Astrocyte (in vitro differentiated cells and primary cell): ENCODE measurements at regions not wholly inside any gene's neighbourhood (a gene's known extent, or its start where the extent isn't known, plus 50 kb on each side); places are given as distances from the start of the nearest gene placed in this dataset.

Source experiments
- DNase-seq: peaks from one replicate; pipeline ENCODE4 v3.0.0-alpha.2; 2010; ENCODE audit warnings: low read depth
- FAIRE-seq: peaks from 2 replicates; lab custom pipeline; 2011; peaks lifted over from hg19 to GRCh38; lab: Jason Lieb, UNC
- H2AFZ ChIP-seq: 2 replicates; pipeline ENCODE4 v1.6.0; 2012; ENCODE audit warnings: low read depth, low read length, inconsistent platforms
- H3K27ac ChIP-seq: 2 replicates; pipeline ENCODE4 v1.5.1; 2011; ENCODE audit warnings: low read depth, low read length, inconsistent platforms
- H3K27me3 ChIP-seq: 2 replicates; pipeline ENCODE4 v1.6.0; 2011; ENCODE audit warnings: low read length, inconsistent platforms; ENCODE audit not compliant: insufficient read depth
- H3K36me3 ChIP-seq: 2 replicates; pipeline ENCODE4 v1.5.1; 2011; ENCODE audit warnings: low read length, inconsistent platforms; ENCODE audit not compliant: insufficient read depth
- H3K4me1 ChIP-seq: 2 replicates; pipeline ENCODE4 v1.5.1; 2011; ENCODE audit warnings: low read length, inconsistent platforms; ENCODE audit not compliant: insufficient read depth
- H3K4me2 ChIP-seq: 2 replicates; pipeline ENCODE4 v1.6.0; 2012; ENCODE audit warnings: low read length, inconsistent platforms
- H3K4me3 ChIP-seq: 2 replicates; pipeline ENCODE4 v1.5.1; 2011; ENCODE audit warnings: low read depth, mild to moderate bottlenecking, low read length, inconsistent platforms; ENCODE audit not compliant: insufficient read depth
- H3K79me2 ChIP-seq: 2 replicates; pipeline ENCODE4 v1.6.0; 2012; ENCODE audit warnings: mild to moderate bottlenecking, low read length, inconsistent platforms; ENCODE audit not compliant: insufficient read depth
- H3K9ac ChIP-seq: 2 replicates; pipeline ENCODE4 v1.6.0; 2012; ENCODE audit warnings: mild to moderate bottlenecking, low read length, inconsistent platforms
- H3K9me3 ChIP-seq: 2 replicates; pipeline ENCODE4 v1.5.1; 2012; ENCODE audit warnings: low read depth, mild to moderate bottlenecking, low read length, inconsistent platforms; ENCODE audit not compliant: insufficient read depth
- H4K20me1 ChIP-seq: 2 replicates; pipeline ENCODE4 v1.6.0; 2012; ENCODE audit warnings: low read length, inconsistent platforms; ENCODE audit not compliant: insufficient read depth
- H3K27ac Mint-ChIP-seq: one replicate; pipeline ENCODE4 v1.8.0; 2021; ENCODE audit warnings: mild to moderate bottlenecking, mixed read lengths; ENCODE audit not compliant: unreplicated experiment
- H3K27me3 Mint-ChIP-seq: one replicate; pipeline ENCODE4 v1.8.0; 2021; ENCODE audit warnings: low read depth, mixed read lengths; ENCODE audit not compliant: unreplicated experiment
- H3K36me3 Mint-ChIP-seq: one replicate; pipeline ENCODE4 v1.8.0; 2021; ENCODE audit warnings: low read depth, mixed read lengths; ENCODE audit not compliant: unreplicated experiment
- H3K4me1 Mint-ChIP-seq: one replicate; pipeline ENCODE4 v1.8.0; 2021; ENCODE audit warnings: low read depth, mixed read lengths; ENCODE audit not compliant: unreplicated experiment
- H3K4me3 Mint-ChIP-seq: one replicate; pipeline ENCODE4 v1.8.0; 2021; ENCODE audit warnings: mild to moderate bottlenecking, moderate library complexity, mixed read lengths; ENCODE audit not compliant: unreplicated experiment
- H3K9me3 Mint-ChIP-seq: one replicate; pipeline ENCODE4 v1.8.0; 2021; ENCODE audit warnings: mild to moderate bottlenecking, mixed read lengths; ENCODE audit not compliant: unreplicated experiment
- CTCF ChIP-seq: IDR thresholded peaks from 2 replicates; pipeline ENCODE4 v1.5.1; 2011; ENCODE audit warnings: low read depth, mild to moderate bottlenecking, inconsistent platforms, low read length, moderate library complexity; ENCODE audit not compliant: insufficient read depth
- EZH2 ChIP-seq: IDR thresholded peaks from 2 replicates; pipeline ENCODE4 v1.6.1; 2012; ENCODE audit warnings: mild to moderate bottlenecking, low read length, inconsistent platforms; ENCODE audit not compliant: insufficient read depth

DNA sequence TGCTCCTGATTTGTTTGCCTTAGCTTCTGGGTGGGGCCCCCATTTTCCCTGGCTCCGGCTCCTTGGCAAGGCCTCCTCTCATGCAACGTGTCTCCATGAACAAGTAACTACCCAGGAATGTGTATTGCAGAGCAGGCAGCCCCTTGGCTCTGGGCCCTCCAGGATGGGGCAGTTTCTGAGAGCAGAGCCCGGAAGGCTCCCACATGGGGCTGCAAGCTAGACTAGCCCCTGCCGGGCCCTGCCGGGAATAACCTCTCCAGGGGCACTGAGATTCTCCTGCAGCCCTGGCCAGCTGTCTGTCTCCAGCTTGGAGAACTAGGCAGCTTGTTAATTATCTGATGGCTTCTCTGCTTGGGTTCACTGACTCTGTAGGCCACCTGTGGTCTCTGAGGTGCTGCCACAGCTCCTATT lies 184.0 kb upstream of the INHBA start:
- peaks cover 3% of the 10 kb centered on the region for H3K9me3 Mint-ChIP-seq
- no peaks in the 10 kb centered on the region for H3K36me3 Mint-ChIP-seq
- TF ChIP-seq EZH2 (no peak), CTCF (peak; percentile 36)
- Histone ChIP-seq H2AFZ (peak overlapping the region; percentile 39), H3K79me2 (no peaks in the 10 kb centered on the region), H3K9ac (peak overlapping the region; percentile 83), H3K27me3 (no peaks in the 10 kb centered on the region), H3K4me2 (peak overlapping the region; percentile 78), H3K9me3 (no peaks in the 10 kb centered on the region), H3K4me1 (peaks cover 42% of the 10 kb centered on the region), H3K36me3 (no peaks in the 10 kb centered on the region), H4K20me1 (no peaks in the 10 kb centered on the region), H3K27ac (peak overlapping the region; percentile 96), H3K4me3 (no peak overlapping the region)
- FAIRE-seq (no peak), DNase-seq (peak; percentile 97)
- peak overlapping the region; percentile 22 for H3K27ac Mint-ChIP-seq
- H3K27me3 Mint-ChIP-seq, result no peaks in the 10 kb centered on the region
- peaks cover 49% of the 10 kb centered on the region for H3K4me1 Mint-ChIP-seq
- no peak overlapping the region for H3K4me3 Mint-ChIP-seq

GRCh38 chr7:41886262-41886900 lies 183.5 kb upstream of the INHBA start:
- Histone ChIP-seq H3K4me2 (peak overlapping the region; percentile 78), H3K27ac (peak overlapping the region; percentile 96), H3K4me3 (no peak overlapping the region), H3K4me1 (peaks cover 45% of the 10 kb centered on the region), H2AFZ (peak overlapping the region; percentile 39), H3K36me3 (no peaks in the 10 kb centered on the region), H3K27me3 (no peaks in the 10 kb centered on the region), H3K9me3 (no peaks in the 10 kb centered on the region), H3K9ac (peak overlapping the region; percentile 83), H3K79me2 (no peaks in the 10 kb centered on the region), H4K20me1 (no peaks in the 10 kb centered on the region)
- Mint-ChIP-seq H3K27ac (peak overlapping the region; percentile 72), H3K4me3 (no peak overlapping the region), H3K36me3 (no peaks in the 10 kb centered on the region), H3K9me3 (peaks cover 3% of the 10 kb centered on the region), H3K27me3 (no peaks in the 10 kb centered on the region), H3K4me1 (peaks cover 45% of the 10 kb centered on the region)
- FAIRE-seq (peak; percentile 68), DNase-seq (peak; percentile 96)
- TF ChIP-seq EZH2 (no peak), CTCF (no peak)

- H3K27ac ChIP-seq, result peak overlapping the region; percentile 96
- TF ChIP-seq CTCF (no peak), EZH2 (no peak)
- H3K4me1 ChIP-seq, result peaks cover 46% of the 10 kb centered on the region
- no peak overlapping the region for H2AFZ ChIP-seq
- H3K36me3 ChIP-seq, result no peaks in the 10 kb centered on the region
- Mint-ChIP-seq H3K4me1 (peaks cover 42% of the 10 kb centered on the region), H3K9me3 (peaks cover 3% of the 10 kb centered on the region), H3K27me3 (no peaks in the 10 kb centered on the region), H3K4me3 (no peak overlapping the region), H3K36me3 (no peaks in the 10 kb centered on the region), H3K27ac (peak overlapping the region; percentile 72)
- FAIRE-seq (no peak), DNase-seq (no peak)
- H3K9ac ChIP-seq, result peak overlapping the region; percentile 83
- no peaks in the 10 kb centered on the region for H3K9me3 ChIP-seq
- H3K4me3 ChIP-seq, result no peak overlapping the region
- no peaks in the 10 kb centered on the region for H3K27me3 ChIP-seq
- no peaks in the 10 kb centered on the region for H3K79me2 ChIP-seq
- H4K20me1 ChIP-seq, result no peaks in the 10 kb centered on the region
- peak overlapping the region; percentile 78 for H3K4me2 ChIP-seq
These were observed 182.9 kb upstream of the INHBA start for GRCh38 chr7:41885748-41886147.
